ENCODE measurements at regions not wholly inside any gene's neighbourhood (a gene's known extent, or its start where the extent isn't known, plus 50 kb on each side); places are given as distances from the start of the nearest gene placed in this dataset.

GRCh38 chr2:60364491-60364890 is 189.0 kb downstream of the BCL11A start:
- no peak overlapping the region for H2AFZ ChIP-seq
- TF ChIP-seq CTCF (conservative IDR thresholded peaks at IDR 0.05) = no peak
- no peak for TF ChIP-seq EZH2 (IDR thresholded peaks at IDR 0.05; ENCODE audit: low read depth)
- no peaks in the 10 kb centered on the region for H4K20me1 ChIP-seq (ENCODE audit: insufficient read depth)
- no peak overlapping the region for H3K27ac ChIP-seq
- H3K4me2 ChIP-seq = no peak overlapping the region
- peaks cover 80% of the 10 kb centered on the region for H3K27me3 ChIP-seq (ENCODE audit: insufficient read depth, low read depth)
- H3K4me1 ChIP-seq (replicated peaks; ENCODE audit: insufficient read depth) = no peaks in the 10 kb centered on the region
- H3K36me3 ChIP-seq (ENCODE audit: low read depth) = no peaks in the 10 kb centered on the region
- no peaks in the 10 kb centered on the region for H3K9me2 ChIP-seq (ENCODE audit: insufficient read depth)
- H3K4me3 ChIP-seq = no peak overlapping the region
- POLR2A ChIA-PET (ENCODE audit: unreplicated experiment) = no interaction called here
- DNase-seq = no peak
- no peaks in the 10 kb centered on the region for H3K9me3 ChIP-seq (ENCODE audit: insufficient read depth, low read depth)
- CTCF ChIA-PET = no interaction called here
- intact Hi-C loops (cut with micrococcal nuclease; ENCODE audit: unreplicated experiment) = no loop called here
- no peaks in the 10 kb centered on the region for H3K79me2 ChIP-seq (ENCODE audit: low read depth)
- no peaks in the 10 kb centered on the region for H3F3A ChIP-seq (ENCODE audit: insufficient read depth, low read depth)
- no TSS peak for BruUV-seq (replicated peaks)

GRCh38 chr2:60361498-60361897 is 192.0 kb downstream of the BCL11A start:
- POLR2A ChIA-PET (ENCODE audit: unreplicated experiment) = no interaction called here
- BruUV-seq (replicated peaks) = no TSS peak

GRCh38 chr2:60359569-60359968 is 193.9 kb downstream of the BCL11A start:
- Histone ChIP-seq H3K4me3 (no peak overlapping the region), H3K27me3 (ENCODE audit: insufficient read depth, low read depth) (peaks cover 83% of the 10 kb centered on the region), H3K36me3 (ENCODE audit: low read depth) (no peaks in the 10 kb centered on the region), H3K9me3 (ENCODE audit: insufficient read depth, low read depth) (no peaks in the 10 kb centered on the region), H3K9me2 (ENCODE audit: insufficient read depth) (no peaks in the 10 kb centered on the region), H4K20me1 (ENCODE audit: insufficient read depth) (no peaks in the 10 kb centered on the region), H3K79me2 (ENCODE audit: low read depth) (no peaks in the 10 kb centered on the region), H3F3A (ENCODE audit: insufficient read depth, low read depth) (no peaks in the 10 kb centered on the region), H3K4me2 (no peak overlapping the region), H3K4me1 (replicated peaks; ENCODE audit: insufficient read depth) (no peaks in the 10 kb centered on the region), H2AFZ (no peak overlapping the region), H3K27ac (no peak overlapping the region)
- BruUV-seq (replicated peaks) = no TSS peak
- POLR2A ChIA-PET (ENCODE audit: unreplicated experiment) = no interaction called here
- CTCF ChIA-PET = no interaction called here
- intact Hi-C loops (cut with micrococcal nuclease; ENCODE audit: unreplicated experiment) = no loop called here
- no peak for DNase-seq
- no peak for TF ChIP-seq EZH2 (IDR thresholded peaks at IDR 0.05; ENCODE audit: low read depth)
- no peak for TF ChIP-seq CTCF (conservative IDR thresholded peaks at IDR 0.05)

More at GRCh38 chr2:60361498-60361897, 192.0 kb downstream of the BCL11A start:
- Histone ChIP-seq H3K79me2 (ENCODE audit: low read depth) (no peaks in the 10 kb centered on the region), H3K4me3 (no peak overlapping the region), H3K36me3 (ENCODE audit: low read depth) (no peaks in the 10 kb centered on the region), H3K27ac (no peak overlapping the region), H3K4me1 (replicated peaks; ENCODE audit: insufficient read depth) (no peaks in the 10 kb centered on the region), H4K20me1 (ENCODE audit: insufficient read depth) (no peaks in the 10 kb centered on the region), H3F3A (ENCODE audit: insufficient read depth, low read depth) (no peaks in the 10 kb centered on the region), H2AFZ (no peak overlapping the region), H3K4me2 (no peak overlapping the region), H3K9me2 (ENCODE audit: insufficient read depth) (no peaks in the 10 kb centered on the region), H3K9me3 (ENCODE audit: insufficient read depth, low read depth) (no peaks in the 10 kb centered on the region), H3K27me3 (ENCODE audit: insufficient read depth, low read depth) (peaks cover 85% of the 10 kb centered on the region)
- CTCF ChIA-PET = no interaction called here
- no peak for DNase-seq
- no peak for TF ChIP-seq CTCF (conservative IDR thresholded peaks at IDR 0.05)
- no peak for TF ChIP-seq EZH2 (IDR thresholded peaks at IDR 0.05; ENCODE audit: low read depth)
- intact Hi-C loops (cut with micrococcal nuclease; ENCODE audit: unreplicated experiment) = no loop called here

Measured in PC-9 (cell line).